HG02642 (cell line): ENCODE measurements at regions not wholly inside any gene's neighbourhood (a gene's known extent, or its start where the extent isn't known, plus 50 kb on each side); places are given as distances from the start of the nearest gene placed in this dataset.
"Not testable (repeated sequence)": the region's sequence is repeated elsewhere in the genome, so short reads cannot be mapped to it uniquely, and the experiment has no call there.

Experiments used
- ATAC-seq: cut with Tn5 transposase; IDR thresholded peaks from one replicate; pipeline ENCODE4 v1.9.1; 2021; ENCODE audit warnings: mild to moderate bottlenecking; ENCODE audit not compliant: unreplicated experiment, poor library complexity

DNA sequence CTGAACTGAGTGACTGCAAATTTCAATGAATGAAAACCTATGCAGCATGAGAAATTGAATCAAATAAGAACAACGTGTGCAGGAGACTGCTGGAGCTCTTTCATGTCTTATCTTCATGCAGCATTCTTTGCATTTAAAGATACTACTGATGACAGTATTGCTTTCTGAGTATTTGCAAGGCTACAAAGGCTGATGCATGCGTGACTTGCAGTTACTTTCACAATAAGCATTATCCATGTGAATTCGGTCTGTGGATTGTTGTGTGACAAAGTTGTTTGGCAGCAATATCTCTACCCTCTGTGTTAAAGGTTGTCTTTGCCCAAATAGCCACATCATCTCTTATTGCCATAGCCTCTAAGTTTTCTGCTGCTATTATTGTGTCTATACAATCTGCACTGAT, 102.1 kb upstream of the FBXL17 start:
- ATAC-seq = no peak

DNA sequence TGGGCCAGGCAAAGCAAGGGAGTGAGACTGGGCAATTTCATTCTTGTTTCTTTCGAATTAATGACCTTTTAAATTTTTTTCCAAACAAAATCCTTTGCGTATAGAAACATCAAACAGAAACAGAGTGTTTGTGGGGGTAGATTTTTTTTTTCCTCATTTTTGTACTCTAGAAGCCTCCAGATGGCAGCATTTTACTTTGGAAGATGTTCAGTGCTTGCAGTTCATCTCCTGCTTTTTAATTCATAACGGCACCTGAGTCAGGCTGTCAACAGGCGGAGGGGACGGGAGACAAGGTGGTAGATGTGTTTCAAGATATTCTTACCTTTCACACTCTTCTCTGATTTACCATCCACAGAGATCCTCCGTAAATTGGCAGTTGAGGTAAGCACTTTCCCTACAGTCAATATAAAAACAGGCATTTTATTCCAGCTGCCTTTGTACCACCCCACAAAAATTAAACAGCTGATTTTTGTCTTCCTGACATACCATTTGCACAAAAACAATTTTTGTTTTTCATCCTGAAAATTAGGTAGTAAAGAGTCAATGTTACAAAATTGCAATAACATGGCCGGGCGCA, 99.5 kb upstream of the FBXL17 start:
- no peak for ATAC-seq

DNA sequence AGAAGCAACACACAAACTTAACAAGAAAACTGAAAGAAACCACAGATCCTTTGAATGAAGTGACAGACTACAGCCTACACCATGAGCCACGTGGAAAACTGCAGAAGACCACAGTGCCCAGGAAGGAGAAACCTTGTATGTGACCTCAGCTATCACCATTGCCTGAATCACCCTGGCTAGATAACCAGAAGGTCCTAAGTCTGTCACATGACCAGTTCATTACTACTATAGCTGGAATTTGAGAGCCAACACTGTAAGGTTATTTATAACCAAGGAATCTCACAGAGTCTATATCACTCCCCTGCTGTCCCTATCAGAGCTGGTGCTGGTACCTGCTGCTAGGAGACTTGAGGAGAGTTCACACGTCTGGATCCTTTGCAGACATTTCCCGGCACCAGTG, 90.3 kb upstream of the FBXL17 start:
- ATAC-seq = no peak

DNA sequence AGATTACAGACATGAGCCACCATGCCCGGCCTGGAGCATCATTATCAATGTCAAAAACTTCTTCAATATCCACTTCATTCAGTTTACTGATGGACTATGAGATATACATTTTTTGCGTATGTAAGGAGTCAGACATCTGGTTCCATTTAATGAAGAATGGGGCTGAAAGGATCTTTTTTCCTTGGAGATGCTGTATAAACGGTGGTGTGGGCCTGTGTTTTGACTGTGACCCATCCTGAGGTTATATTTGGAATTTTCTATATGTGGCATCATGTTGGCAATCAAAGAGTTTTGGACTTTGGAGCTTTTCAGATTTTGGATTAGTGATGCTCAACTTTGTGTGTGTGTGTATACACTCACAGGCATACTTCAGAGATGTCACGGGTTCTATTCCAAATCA, 85.7 kb upstream of the FBXL17 start:
- no peak for ATAC-seq

DNA sequence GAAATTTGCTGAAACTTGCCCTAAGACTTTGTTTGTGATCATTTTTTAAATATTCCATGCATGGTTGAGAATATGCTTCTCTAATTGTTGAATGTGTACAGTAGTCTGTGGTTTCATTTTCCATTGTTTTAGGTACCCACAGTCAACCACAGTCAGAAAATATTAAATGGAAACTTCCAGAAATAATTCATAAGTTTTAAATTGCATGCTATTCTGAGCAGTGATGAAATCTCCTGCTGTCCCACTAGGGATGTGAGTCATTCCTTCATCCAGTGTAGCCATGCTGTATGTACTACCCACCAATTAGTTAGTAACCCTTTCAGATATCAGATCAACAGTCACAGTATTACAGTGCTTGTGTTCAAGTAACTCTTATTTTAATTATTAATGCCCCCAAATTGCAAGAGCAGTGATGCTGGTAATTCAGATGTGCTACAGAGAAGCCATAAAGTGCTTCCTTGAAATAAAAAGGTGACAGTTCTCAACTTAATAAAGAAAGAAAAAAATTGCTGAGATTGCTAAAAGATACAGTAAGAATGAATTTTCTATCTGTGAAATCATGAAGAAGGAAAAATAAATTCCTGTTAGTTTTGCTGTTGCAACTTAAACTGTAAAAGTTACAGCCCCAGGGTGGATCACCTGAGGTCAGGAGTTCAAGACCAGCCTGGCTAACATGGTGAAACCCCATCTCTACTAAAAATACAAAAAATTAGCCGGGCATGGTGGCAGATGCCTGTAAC, 79.9 kb upstream of the FBXL17 start:
- no peak for ATAC-seq

DNA sequence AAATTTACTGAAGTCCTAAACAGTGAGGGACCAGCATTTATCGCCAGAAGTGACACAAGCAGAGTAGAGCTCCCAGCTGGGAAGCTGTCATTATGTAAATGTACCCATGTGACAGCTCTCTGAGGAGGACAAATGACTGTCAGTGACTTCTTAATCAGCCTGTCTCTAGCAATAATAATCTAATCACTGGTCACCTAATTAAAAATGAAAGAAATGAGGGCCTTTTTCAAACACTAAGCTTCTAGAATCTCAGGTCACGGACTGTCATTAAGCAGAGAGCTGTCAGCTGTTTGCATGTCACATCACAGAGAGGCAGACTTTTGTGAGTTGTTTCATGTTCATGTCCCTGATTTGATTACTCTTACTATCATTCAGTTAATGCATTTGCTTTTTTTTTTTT, 77.9 kb upstream of the FBXL17 start:
- ATAC-seq = no peak

DNA sequence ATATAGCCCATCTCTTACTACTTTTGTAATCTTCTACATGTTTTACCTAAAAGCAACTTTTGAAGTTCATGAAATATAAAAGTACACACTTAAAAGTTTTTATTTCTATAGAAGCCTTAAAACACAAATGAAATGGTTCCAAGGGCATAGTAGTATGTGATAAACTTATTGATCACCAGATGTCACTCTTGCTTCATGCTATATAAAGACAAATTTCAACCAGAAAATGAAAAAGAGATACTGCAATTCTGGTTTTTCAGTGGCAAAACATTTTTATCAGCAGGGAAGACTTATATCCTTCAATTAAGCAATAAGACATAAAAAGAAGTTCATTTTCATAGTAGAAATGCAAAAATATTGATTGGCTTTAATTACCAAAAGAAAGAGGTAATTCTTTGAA, 69.4 kb upstream of the FBXL17 start:
- no peak for ATAC-seq

DNA sequence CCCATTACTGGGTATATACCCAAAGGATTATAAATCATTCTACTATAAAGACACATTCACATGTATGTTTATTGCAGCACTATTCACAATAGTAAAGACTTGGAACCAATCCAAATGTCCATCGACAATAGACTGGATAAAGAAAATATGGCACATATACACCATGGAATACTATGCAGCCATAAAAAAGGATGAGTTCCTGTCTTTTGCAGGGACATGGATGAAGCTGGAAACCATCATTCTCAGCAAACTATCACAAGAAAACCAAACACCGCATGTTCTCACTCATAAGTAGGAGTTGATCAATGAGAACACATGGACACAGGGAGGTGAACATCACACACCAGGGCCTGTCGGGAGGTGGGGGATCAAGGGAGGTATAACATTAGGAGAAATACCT, 62.2 kb upstream of the FBXL17 start:
- not testable (repeated sequence) for ATAC-seq

DNA sequence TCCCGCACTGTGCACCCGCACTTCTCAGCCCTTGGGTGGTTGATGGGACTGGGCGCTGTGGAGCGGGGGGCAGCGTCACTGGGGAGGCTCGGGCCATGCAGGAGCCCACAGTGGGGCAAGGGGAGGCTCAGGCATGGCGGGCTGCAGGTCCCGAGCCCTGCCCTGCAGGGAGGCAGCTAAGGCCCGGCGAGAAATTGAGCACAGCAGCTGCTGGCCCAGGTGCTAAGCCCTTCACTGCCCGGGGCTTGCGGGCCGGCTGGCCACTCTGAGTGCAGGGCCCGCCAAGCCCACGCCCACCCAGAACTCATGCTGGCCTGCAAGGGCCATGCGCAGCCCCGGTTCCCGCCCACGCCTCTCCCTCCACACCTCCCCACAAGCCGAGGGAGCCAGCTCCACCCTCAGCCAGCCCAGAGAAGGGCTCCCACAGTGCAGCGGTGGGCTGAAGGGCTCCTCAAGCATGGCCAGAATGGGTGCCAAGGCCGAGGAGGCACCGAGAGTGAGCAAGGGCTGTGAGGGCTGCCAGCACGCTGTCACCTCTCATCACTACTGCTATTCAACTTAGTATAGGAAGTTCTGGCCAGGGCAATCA, 60.3 kb upstream of the FBXL17 start:
- ATAC-seq = not testable (repeated sequence)

DNA sequence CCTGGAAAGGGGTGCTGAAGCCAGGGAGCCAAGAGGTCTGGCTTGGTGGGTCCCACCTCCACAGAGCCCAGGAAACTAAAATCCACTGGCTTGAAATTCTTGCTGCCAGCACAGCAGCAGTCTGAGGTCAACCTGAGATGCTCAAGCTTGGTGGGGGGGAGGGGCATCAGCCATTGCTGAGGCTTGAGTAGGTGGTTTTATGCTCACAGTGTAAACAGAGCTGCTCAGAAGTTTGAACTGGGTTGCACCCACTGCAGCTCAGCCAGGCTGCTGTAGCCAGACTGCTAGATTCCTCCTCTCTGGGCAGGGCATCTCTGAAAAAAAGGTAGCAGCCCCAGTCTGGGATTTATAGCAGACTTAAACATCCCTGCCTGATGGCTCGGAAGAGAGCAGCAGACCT, 55.5 kb upstream of the FBXL17 start:
- ATAC-seq = no peak

DNA sequence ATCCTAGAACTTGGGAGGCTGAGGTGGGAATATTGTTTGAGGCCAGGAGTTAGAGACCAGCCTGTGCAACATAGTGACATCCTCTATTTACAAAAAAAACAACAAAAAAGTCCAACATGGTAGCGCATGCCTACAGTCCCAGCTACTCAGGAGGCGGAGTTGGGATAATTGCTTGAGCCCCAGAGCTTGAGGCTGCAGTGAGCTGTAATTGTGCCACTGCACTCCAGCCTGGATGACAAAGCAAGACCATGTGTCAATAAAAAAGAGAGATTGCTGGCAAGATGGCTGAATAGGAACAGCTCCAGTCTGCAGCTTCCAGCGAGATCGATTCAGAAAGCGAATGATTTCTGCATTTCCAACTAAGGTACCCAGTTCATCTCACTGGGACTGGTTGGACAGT, 54.8 kb upstream of the FBXL17 start:
- no peak for ATAC-seq

DNA sequence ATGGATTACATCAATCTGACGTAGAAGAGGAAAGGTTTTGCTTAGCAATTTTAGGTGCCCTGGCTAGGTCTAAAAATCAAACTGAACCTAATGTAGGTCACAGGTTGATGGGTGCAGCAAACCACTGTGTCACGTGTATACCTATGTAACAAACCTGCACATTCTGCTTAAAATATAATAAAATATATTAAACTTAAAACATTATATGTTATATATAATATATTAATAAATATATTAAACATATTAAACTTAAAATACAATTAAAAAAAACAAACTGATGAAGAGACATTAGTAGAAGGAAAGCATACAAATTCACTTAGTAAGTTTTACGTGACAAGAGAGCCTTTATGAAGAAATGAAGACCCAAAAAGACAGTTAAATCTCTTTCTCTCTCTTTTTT, 51.7 kb upstream of the FBXL17 start:
- ATAC-seq = no peak

DNA sequence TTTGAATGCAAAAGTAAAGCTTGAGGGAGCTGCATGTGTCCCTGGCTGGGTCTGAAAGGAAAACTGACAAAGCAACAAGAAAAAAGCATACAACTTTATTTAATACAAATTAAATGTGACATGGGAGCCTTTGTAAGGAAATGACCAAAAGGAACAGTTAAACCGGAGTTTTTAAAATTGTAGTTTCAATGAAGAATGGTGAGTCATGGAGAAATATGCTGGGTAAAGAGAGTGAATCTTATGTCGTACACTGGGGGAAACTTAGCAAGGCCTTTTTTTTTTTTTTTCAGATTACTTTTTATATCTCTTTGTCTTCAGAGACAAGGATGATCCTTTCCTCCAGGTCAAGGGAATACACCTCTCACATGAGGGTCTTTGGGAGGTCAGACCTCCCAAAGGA, 50.1 kb upstream of the FBXL17 start:
- ATAC-seq = no peak
